ENCODE measurements at regions not wholly inside any gene's neighbourhood (a gene's known extent, or its start where the extent isn't known, plus 50 kb on each side); places are given as distances from the start of the nearest gene placed in this dataset.

DNA sequence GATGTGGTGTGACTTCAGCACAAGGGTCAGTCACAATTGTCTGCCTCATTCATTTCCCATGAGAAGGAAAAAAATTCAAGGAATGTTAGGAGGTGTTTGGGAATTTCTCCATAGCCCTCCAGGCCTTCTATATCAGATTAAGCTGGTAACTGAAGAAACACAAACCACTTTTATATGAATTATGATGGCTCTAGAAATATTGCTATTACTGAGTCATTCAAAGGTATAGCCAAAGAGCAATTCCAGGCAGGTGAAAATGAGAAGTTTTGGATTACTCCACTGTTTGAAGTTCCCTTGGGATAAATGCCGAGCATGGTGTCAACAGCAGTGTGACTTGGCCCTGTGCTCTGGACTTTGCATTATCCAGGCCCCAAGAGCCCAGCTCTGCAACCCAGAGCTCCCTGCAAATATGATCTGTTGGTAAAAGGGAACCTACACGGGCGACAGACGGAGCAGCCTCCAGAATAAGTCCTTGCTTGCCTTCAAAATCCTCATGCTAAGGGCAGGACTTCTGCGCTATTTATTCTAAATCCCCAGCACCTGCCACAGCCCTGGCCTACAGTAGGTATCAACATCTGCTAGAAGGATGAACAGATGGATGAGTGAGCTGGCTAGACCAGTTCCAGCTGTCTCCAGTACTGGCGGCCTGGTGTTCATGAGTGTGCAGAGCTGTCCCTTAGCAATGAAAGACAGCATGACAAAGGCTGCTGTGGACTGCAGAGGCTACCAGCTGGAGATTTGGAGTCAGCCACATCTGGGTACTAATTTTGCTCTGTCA lies 67.5 kb upstream of the ZBED5 start:
- peaks cover 18% of the 10 kb centered on the region for H3K27me3 ChIP-seq (ENCODE audit: control insufficient read depth, insufficient read depth, low read length, poor library complexity, severe bottlenecking)

GRCh38 chr11:10923882-10924281 lies 66.0 kb upstream of the ZBED5 start:
- DNase-seq, result no peak
- Mint-ChIP-seq H3K27ac (no peak overlapping the region), H3K9me3 (no peaks in the 10 kb centered on the region), H3K36me3 (ENCODE audit: low read depth) (no peaks in the 10 kb centered on the region), H3K4me3 (no peak overlapping the region), H3K27me3 (ENCODE audit: insufficient read depth) (peaks cover 18% of the 10 kb centered on the region), H3K4me1 (no peaks in the 10 kb centered on the region)
- H3K4me3 ChIP-seq (ENCODE audit: low read length), result no peak overlapping the region
- TF ChIP-seq CTCF (conservative IDR thresholded peaks at IDR 0.05), result no peak
- H3K27me3 ChIP-seq (ENCODE audit: control insufficient read depth, insufficient read depth, low read length, poor library complexity, severe bottlenecking), result peaks cover 3% of the 10 kb centered on the region
- H3K9me3 ChIP-seq (ENCODE audit: control insufficient read depth, low read length), result no peaks in the 10 kb centered on the region
- H3K27ac ChIP-seq (ENCODE audit: low read depth, low read length), result no peak overlapping the region
- H3K9ac ChIP-seq (ENCODE audit: extremely low read depth, low read length, poor library complexity, severe bottlenecking), result no peak overlapping the region
- H3K36me3 ChIP-seq (ENCODE audit: control insufficient read depth, insufficient read depth, low read length), result no peaks in the 10 kb centered on the region
- H3K4me1 ChIP-seq (ENCODE audit: control insufficient read depth, insufficient read depth, low read length), result no peaks in the 10 kb centered on the region

More for the DNA sequence above, 67.5 kb upstream of the ZBED5 start:
- 92 to 97% methylated on average over 5 to 6 of the region's 6 CpGs for WGBS, 2 experiments (ENCODE audit: insufficient coverage in 1 of 2, insufficient read length in 1 of 2)
- no peak overlapping the region for H3K4me3 ChIP-seq (ENCODE audit: low read length)
- H3K36me3 ChIP-seq (ENCODE audit: control insufficient read depth, insufficient read depth, low read length), result no peaks in the 10 kb centered on the region
- Mint-ChIP-seq H3K36me3 (ENCODE audit: low read depth) (no peaks in the 10 kb centered on the region), H3K4me3 (no peak overlapping the region), H3K4me1 (no peaks in the 10 kb centered on the region), H3K9me3 (no peaks in the 10 kb centered on the region), H3K27ac (peak overlapping the region; percentile 36), H3K27me3 (ENCODE audit: insufficient read depth) (peaks cover 33% of the 10 kb centered on the region)
- H3K27ac ChIP-seq (ENCODE audit: low read depth, low read length), result no peak overlapping the region
- DNase-seq, result no peak
- H3K4me1 ChIP-seq (ENCODE audit: control insufficient read depth, insufficient read depth, low read length), result no peaks in the 10 kb centered on the region
- no peak for TF ChIP-seq CTCF (conservative IDR thresholded peaks at IDR 0.05)
- H3K9me3 ChIP-seq (ENCODE audit: control insufficient read depth, low read length), result no peaks in the 10 kb centered on the region
- H3K9ac ChIP-seq (ENCODE audit: extremely low read depth, low read length, poor library complexity, severe bottlenecking), result no peak overlapping the region

- no peak overlapping the region for H3K27ac ChIP-seq (ENCODE audit: low read depth, low read length)
- peaks cover 10% of the 10 kb centered on the region for H3K9me3 Mint-ChIP-seq
Measured at GRCh38 chr11:10922892-10923291, 65.0 kb upstream of the ZBED5 start.

More at GRCh38 chr11:10922892-10923291, 65.0 kb upstream of the ZBED5 start:
- no peak overlapping the region for H3K27ac Mint-ChIP-seq
- Histone ChIP-seq H3K9me3 (ENCODE audit: control insufficient read depth, low read length) (peaks cover 6% of the 10 kb centered on the region), H3K4me1 (ENCODE audit: control insufficient read depth, insufficient read depth, low read length) (no peaks in the 10 kb centered on the region), H3K36me3 (ENCODE audit: control insufficient read depth, insufficient read depth, low read length) (no peaks in the 10 kb centered on the region), H3K9ac (ENCODE audit: extremely low read depth, low read length, poor library complexity, severe bottlenecking) (no peak overlapping the region), H3K27me3 (ENCODE audit: control insufficient read depth, insufficient read depth, low read length, poor library complexity, severe bottlenecking) (no peaks in the 10 kb centered on the region), H3K4me3 (ENCODE audit: low read length) (no peak overlapping the region)
- TF ChIP-seq CTCF (conservative IDR thresholded peaks at IDR 0.05), result no peak
- no peak overlapping the region for H3K4me3 Mint-ChIP-seq
- no peak for DNase-seq
- no peaks in the 10 kb centered on the region for H3K36me3 Mint-ChIP-seq (ENCODE audit: low read depth)
- peaks cover 9% of the 10 kb centered on the region for H3K27me3 Mint-ChIP-seq (ENCODE audit: insufficient read depth)
- WGBS, 2 experiments (ENCODE audit: insufficient coverage in 1 of 2, insufficient read length in 1 of 2), result 94 to 100% methylated on average over 1 of the region's 1 CpG
- no peaks in the 10 kb centered on the region for H3K4me1 Mint-ChIP-seq
